Right lobe of liver (tissue), 6 donors: ENCODE measurements at regions not wholly inside any gene's neighbourhood (a gene's known extent, or its start where the extent isn't known, plus 50 kb on each side); places are given as distances from the start of the nearest gene placed in this dataset.

Experiments used
- ATAC-seq, 4 donors: fragments of 200-7000 bp; cut with Tn5 transposase; one replicate each; pipeline ENCODE4 v1.9.1; 2020; ENCODE audit warnings: mild to moderate bottlenecking in 4 of 4, moderate library complexity in 4 of 4
- DNase-seq, 3 donors: peaks; one replicate each; pipeline ENCODE4 v3.0.0-alpha.2; 2020
- H3K27ac ChIP-seq, 3 donors: fragments of 200-600 bp; one replicate each; pipeline ENCODE4 v1.8.0; 2022
- H3K27me3 ChIP-seq, 2 donors: fragments of 200-600 bp; one replicate each; pipeline ENCODE4 v1.8.0; 2022
- H3K36me3 ChIP-seq, 4 donors: fragments of 200-600 bp; sonication (generic) in 1 of 4; one replicate each; pipeline versions ENCODE4 v1.5.1 to v1.8.0; 2017 to 2022; ENCODE audit warnings: control low read depth in 1 of 4
- H3K4me1 ChIP-seq, 4 donors: fragments of 200-600 bp; sonication (generic) in 1 of 4; one replicate each; pipeline versions ENCODE4 v1.5.1 to v1.8.0; 2017 to 2022; ENCODE audit warnings: control low read depth in 1 of 4
- H3K4me3 ChIP-seq, 3 donors: fragments of 200-600 bp; one replicate each; pipeline ENCODE4 v1.8.0; 2022
- H3K9me3 ChIP-seq, 4 donors: fragments of 200-600 bp; sonication (generic) in 1 of 4; one replicate each; pipeline versions ENCODE4 v1.5.1 to v1.8.0; 2017 to 2022; ENCODE audit warnings: control low read depth in 1 of 4
- CTCF ChIP-seq, 4 donors: fragments of 200-600 bp in 3 of 4; fragments of 450-650 bp in 1 of 4; IDR thresholded peaks; one replicate each; pipeline versions ENCODE4 v1.5.1 to v1.8.0; 2016 to 2022; ENCODE audit warnings: antibody characterized with exemption in 4 of 4, mild to moderate bottlenecking in 2 of 4
- POLR2A ChIP-seq: fragments of 450-650 bp; IDR thresholded peaks from one replicate; pipeline ENCODE4 v1.6.1; 2017; ENCODE audit warnings: antibody characterized with exemption, mild to moderate bottlenecking
- WGBS: methylation state at CpG from one replicate; pipeline ENCODE4 v1.1.6; 2018; ENCODE audit warnings: low coverage, low lambda C conversion rate; ENCODE audit not compliant: insufficient coverage; ENCODE audit errors: missing lambda C conversion rate; 5-methylcytosine and 5-hydroxymethylcytosine counted together
- intact Hi-C, 2 donors: fragments of 100-400 bp; cut with DNase I; formaldehyde crosslinking; loops; one replicate each; pipeline versions ENCODE4 v1.11.2 to v1.14.1; 2022
- donor health status: DM: no; HTN: yes; CAD: no.
- donor health status: DM: no; HTN: no; CAD: no.
- donor health status: DM: no; HTN: no; CAD: no.
- donor health status: DM: no; HTN: yes; CAD: no.
- donor health status: DM: no; HTN: yes; CAD: no.

GRCh38 chrX:131729295-131729694, 185.4 kb downstream of the OR13H1 start:
- peak in 3 of 4 donors; percentile 83 to 88 (median 88) for ATAC-seq
- Histone ChIP-seq H3K27me3 (no peaks in the 10 kb centered on the region), H3K4me1 (peaks cover 0 to 7% (median 0%) of the 10 kb centered on the region in 4 donors), H3K4me3 (peak overlapping the region; percentile 37 to 54 (median 54)), H3K27ac (peak overlapping the region; percentile 73 to 82 (median 81)), H3K36me3 (no peaks in the 10 kb centered on the region), H3K9me3 (no peaks in the 10 kb centered on the region)
- peak in 2 of 3 donors; percentile 80 to 88 for DNase-seq
- TF ChIP-seq POLR2A, result no peak
- peak; percentile 32 to 38 (median 34) for TF ChIP-seq CTCF (IDR thresholded peaks at IDR 0.05)
- 39% methylated on average over 8 of the region's 15 CpGs for WGBS
- intact Hi-C loops, result no loop called here

GRCh38 chrX:131734621-131735020, 190.7 kb downstream of the OR13H1 start:
- no peak for TF ChIP-seq POLR2A
- peak in 3 of 4 donors; percentile 15 to 35 (median 29) for TF ChIP-seq CTCF (IDR thresholded peaks at IDR 0.05)
- Histone ChIP-seq H3K36me3 (no peaks in the 10 kb centered on the region), H3K27ac (no peak overlapping the region), H3K27me3 (no peaks in the 10 kb centered on the region), H3K4me3 (peak overlapping the region in 1 of 3 donors; percentile 8), H3K4me1 (no peaks in the 10 kb centered on the region), H3K9me3 (no peaks in the 10 kb centered on the region)
- 55% methylated on average over 8 of the region's 9 CpGs for WGBS
- DNase-seq, result peak in 1 of 3 donors; percentile 35
- ATAC-seq, result peak in 3 of 4 donors; percentile 69 to 87 (median 80)
- intact Hi-C loops, result no loop called here

- peak overlapping the region in 1 of 3 donors; percentile 8 for H3K4me3 ChIP-seq
- TF ChIP-seq POLR2A (no peak), CTCF (IDR thresholded peaks at IDR 0.05) (no peak)
- ATAC-seq, result no peak
Observed at GRCh38 chrX:131735127-131735526, 191.3 kb downstream of the OR13H1 start.

GRCh38 chrX:131739823-131740222, 195.9 kb downstream of the OR13H1 start:
- Histone ChIP-seq H3K4me1 (no peaks in the 10 kb centered on the region), H3K27ac (no peak overlapping the region), H3K27me3 (no peaks in the 10 kb centered on the region), H3K4me3 (no peak overlapping the region), H3K36me3 (no peaks in the 10 kb centered on the region), H3K9me3 (no peaks in the 10 kb centered on the region)
- intact Hi-C loops, result no loop called here
- ATAC-seq (no peak), DNase-seq (no peak)
- 54% methylated on average over 2 of the region's 2 CpGs for WGBS
- no peak for TF ChIP-seq CTCF (IDR thresholded peaks at IDR 0.05)

More at GRCh38 chrX:131735127-131735526, 191.3 kb downstream of the OR13H1 start:
- no peaks in the 10 kb centered on the region for H3K9me3 ChIP-seq
- DNase-seq, result no peak
- no peaks in the 10 kb centered on the region for H3K36me3 ChIP-seq
- intact Hi-C loops, result no loop called here
- no peaks in the 10 kb centered on the region for H3K4me1 ChIP-seq
- H3K27me3 ChIP-seq, result no peaks in the 10 kb centered on the region
- H3K27ac ChIP-seq, result no peak overlapping the region
- WGBS, result 42% methylated on average over 3 of the region's 3 CpGs
